Adipocyte (in vitro differentiated cells): ENCODE measurements at regions not wholly inside any gene's neighbourhood (a gene's known extent, or its start where the extent isn't known, plus 50 kb on each side); places are given as distances from the start of the nearest gene placed in this dataset.

Source experiments
- DNase-seq: peaks from one replicate; pipeline ENCODE4 v3.0.0-alpha.2; 2015; ENCODE audit warnings: low read depth
- H3K27me3 ChIP-seq: replicated peaks from 2 replicates; pipeline ENCODE4 v1.7.0; 2013; ENCODE audit warnings: mild to moderate bottlenecking, low read length, moderate library complexity; ENCODE audit not compliant: control insufficient read depth, insufficient read depth
- H3K36me3 ChIP-seq: 2 replicates; pipeline ENCODE4 v1.7.0; 2013; ENCODE audit warnings: low read length, mild to moderate bottlenecking, moderate library complexity; ENCODE audit not compliant: control insufficient read depth, insufficient read depth, severe bottlenecking
- H3K4me1 ChIP-seq: 2 replicates; pipeline ENCODE4 v1.7.0; 2013; ENCODE audit warnings: mild to moderate bottlenecking, low read length, moderate library complexity; ENCODE audit not compliant: control insufficient read depth, insufficient read depth
- H3K4me3 ChIP-seq: 2 replicates; pipeline ENCODE4 v1.7.0; 2013; ENCODE audit warnings: mild to moderate bottlenecking, low read length, moderate library complexity
- H3K9ac ChIP-seq: 2 replicates; pipeline ENCODE4 v1.7.0; 2013; ENCODE audit warnings: mild to moderate bottlenecking, low read length, moderate library complexity
- H3K9me3 ChIP-seq: 2 replicates; pipeline ENCODE4 v1.7.0; 2013; ENCODE audit warnings: mild to moderate bottlenecking, low read length, moderate library complexity; ENCODE audit not compliant: control insufficient read depth

GRCh38 chr2:129910446-129911362, 68.8 kb upstream of the RAB6C start:
- no peaks in the 10 kb centered on the region for H3K36me3 ChIP-seq
- peaks cover 3% of the 10 kb centered on the region for H3K4me1 ChIP-seq
- no peaks in the 10 kb centered on the region for H3K9me3 ChIP-seq
- H3K27me3 ChIP-seq, result peaks cover 59% of the 10 kb centered on the region
- no peak overlapping the region for H3K9ac ChIP-seq
- no peak for DNase-seq
- no peak overlapping the region for H3K4me3 ChIP-seq

GRCh38 chr2:129911363-129912065, 68.0 kb upstream of the RAB6C start:
- H3K4me3 ChIP-seq, result no peak overlapping the region
- no peak for DNase-seq
- H3K9me3 ChIP-seq, result no peaks in the 10 kb centered on the region
- peaks cover 51% of the 10 kb centered on the region for H3K27me3 ChIP-seq
- H3K9ac ChIP-seq, result no peak overlapping the region
- H3K4me1 ChIP-seq, result peaks cover 3% of the 10 kb centered on the region
- H3K36me3 ChIP-seq, result no peaks in the 10 kb centered on the region

GRCh38 chr2:129912066-129912820, 67.2 kb upstream of the RAB6C start:
- H3K9ac ChIP-seq, result no peak overlapping the region
- H3K9me3 ChIP-seq, result peaks cover 2% of the 10 kb centered on the region
- no peaks in the 10 kb centered on the region for H3K36me3 ChIP-seq
- H3K4me3 ChIP-seq, result no peak overlapping the region
- peaks cover 43% of the 10 kb centered on the region for H3K27me3 ChIP-seq
- DNase-seq, result no peak
- peaks cover 3% of the 10 kb centered on the region for H3K4me1 ChIP-seq

GRCh38 chr2:129912871-129913694, 66.4 kb upstream of the RAB6C start:
- DNase-seq, result no peak
- H3K4me1 ChIP-seq, result peaks cover 3% of the 10 kb centered on the region
- no peak overlapping the region for H3K4me3 ChIP-seq
- peaks cover 35% of the 10 kb centered on the region for H3K27me3 ChIP-seq
- H3K9ac ChIP-seq, result no peak overlapping the region
- H3K9me3 ChIP-seq, result peaks cover 10% of the 10 kb centered on the region
- H3K36me3 ChIP-seq, result no peaks in the 10 kb centered on the region

- no peak overlapping the region for H3K9ac ChIP-seq
- H3K36me3 ChIP-seq, result no peaks in the 10 kb centered on the region
- H3K4me1 ChIP-seq, result peaks cover 3% of the 10 kb centered on the region
- H3K4me3 ChIP-seq, result no peak overlapping the region
- H3K27me3 ChIP-seq, result peaks cover 30% of the 10 kb centered on the region
- no peak for DNase-seq
- H3K9me3 ChIP-seq, result peaks cover 18% of the 10 kb centered on the region
These were observed 65.6 kb upstream of the RAB6C start for GRCh38 chr2:129913695-129914495.

- Histone ChIP-seq H3K36me3 (no peaks in the 10 kb centered on the region), H3K27me3 (peaks cover 28% of the 10 kb centered on the region), H3K4me1 (peaks cover 3% of the 10 kb centered on the region), H3K4me3 (no peak overlapping the region), H3K9ac (no peak overlapping the region), H3K9me3 (peaks cover 26% of the 10 kb centered on the region)
- DNase-seq, result no peak
These were observed 64.7 kb upstream of the RAB6C start for GRCh38 chr2:129914538-129915302.

- no peak for DNase-seq
- Histone ChIP-seq H3K4me1 (peaks cover 3% of the 10 kb centered on the region), H3K4me3 (no peak overlapping the region), H3K27me3 (peaks cover 21% of the 10 kb centered on the region), H3K9me3 (peaks cover 32% of the 10 kb centered on the region), H3K36me3 (no peaks in the 10 kb centered on the region), H3K9ac (no peak overlapping the region)
These were observed 64.1 kb upstream of the RAB6C start for GRCh38 chr2:129915303-129915840.

- no peak overlapping the region for H3K4me3 ChIP-seq
- peaks cover 33% of the 10 kb centered on the region for H3K9me3 ChIP-seq
- no peaks in the 10 kb centered on the region for H3K36me3 ChIP-seq
- no peak overlapping the region for H3K9ac ChIP-seq
- no peaks in the 10 kb centered on the region for H3K4me1 ChIP-seq
- no peak for DNase-seq
- H3K27me3 ChIP-seq, result peaks cover 16% of the 10 kb centered on the region
These were observed 60.9 kb upstream of the RAB6C start for GRCh38 chr2:129918604-129919003.

- peaks cover 27% of the 10 kb centered on the region for H3K9me3 ChIP-seq
- H3K4me3 ChIP-seq, result no peak overlapping the region
- no peaks in the 10 kb centered on the region for H3K4me1 ChIP-seq
- DNase-seq, result no peak
- no peak overlapping the region for H3K9ac ChIP-seq
- H3K36me3 ChIP-seq, result no peaks in the 10 kb centered on the region
- peaks cover 11% of the 10 kb centered on the region for H3K27me3 ChIP-seq
These were observed 56.7 kb upstream of the RAB6C start for GRCh38 chr2:129922571-129923264.
